Loucy (cell line): ENCODE measurements at regions not wholly inside any gene's neighbourhood (a gene's known extent, or its start where the extent isn't known, plus 50 kb on each side); places are given as distances from the start of the nearest gene placed in this dataset.

Experiments
- CTCF ChIP-seq: fragments of 200-600 bp; sonication (generic); conservative IDR thresholded peaks from 2 replicates; pipeline ENCODE4 v1.5.1; 2014; ENCODE audit warnings: mild to moderate bottlenecking, antibody characterized with exemption, low read length
- EZH2phosphoT487 ChIP-seq: fragments of 200-600 bp; IDR thresholded peaks from 2 replicates; pipeline ENCODE4 v1.6.1; 2018; ENCODE audit warnings: antibody characterized with exemption, mild to moderate bottlenecking, moderate library complexity, borderline replicate concordance

GRCh38 chr2:176902454-176902853, 310.1 kb upstream of the HNRNPA3 start:
- TF ChIP-seq CTCF (no peak), EZH2phosphoT487 (no peak)
